Liver (tissue), 8 donors: ENCODE measurements at regions not wholly inside any gene's neighbourhood (a gene's known extent, or its start where the extent isn't known, plus 50 kb on each side); places are given as distances from the start of the nearest gene placed in this dataset.

Experiments used
- DNase-seq: peaks from one replicate; pipeline ENCODE4 v3.0.0-alpha.2; 2017; ENCODE audit warnings: low spot score
- H3K27ac ChIP-seq, 2 donors: one replicate each; pipeline ENCODE4 v1.7.0; 2013; ENCODE audit warnings: inconsistent platforms in 2 of 2, low read length in 2 of 2, control low read depth in 1 of 2, low read depth in 1 of 2, mild to moderate bottlenecking in 1 of 2
- H3K27me3 ChIP-seq, 4 donors: one replicate each; pipeline versions ENCODE4 v1.6.1 to v1.7.0; 2013; ENCODE audit warnings: low read length in 3 of 4, inconsistent platforms in 1 of 4, mild to moderate bottlenecking in 1 of 4, moderate library complexity in 1 of 4; ENCODE audit not compliant: control insufficient read depth in 4 of 4, insufficient read depth in 4 of 4
- H3K36me3 ChIP-seq, 4 donors: one replicate each; pipeline versions ENCODE4 v1.6.1 to v1.7.0; 2013; ENCODE audit warnings: low read length in 3 of 4, mild to moderate bottlenecking in 3 of 4, low read depth in 1 of 4, moderate library complexity in 1 of 4; ENCODE audit not compliant: control insufficient read depth in 4 of 4, insufficient read depth in 3 of 4
- H3K4me1 ChIP-seq, 4 donors: one replicate each; pipeline versions ENCODE4 v1.6.1 to v1.7.0; 2013; ENCODE audit warnings: low read length in 3 of 4, mild to moderate bottlenecking in 3 of 4, moderate library complexity in 1 of 4; ENCODE audit not compliant: control insufficient read depth in 4 of 4, insufficient read depth in 4 of 4
- H3K4me3 ChIP-seq, 3 donors: one replicate each; pipeline versions ENCODE4 v1.6.1 to v1.7.0; 2013; ENCODE audit warnings: low read length in 3 of 3, control low read depth in 1 of 3, low read depth in 1 of 3, mild to moderate bottlenecking in 1 of 3
- H3K9ac ChIP-seq, 2 donors: one replicate each; pipeline ENCODE4 v1.7.0; 2013; ENCODE audit warnings: low read length in 2 of 2, mild to moderate bottlenecking in 2 of 2, moderate library complexity in 2 of 2, control low read depth in 1 of 2, low read depth in 1 of 2
- H3K9me3 ChIP-seq, 4 donors: one replicate each; pipeline versions ENCODE4 v1.6.1 to v1.7.0; 2013; ENCODE audit warnings: low read length in 3 of 4; ENCODE audit not compliant: control insufficient read depth in 4 of 4
- EGR1 ChIP-seq, 2 donors: IDR thresholded peaks; 2 replicates each; pipeline ENCODE4 v1.6.1; 2016 to 2018; ENCODE audit warnings: antibody characterized with exemption in 2 of 2, low read depth in 2 of 2
- FOXA1 ChIP-seq: IDR thresholded peaks from 2 replicates; pipeline ENCODE4 v1.6.1; 2016; ENCODE audit warnings: antibody characterized with exemption
- FOXA2 ChIP-seq: IDR thresholded peaks from 2 replicates; pipeline ENCODE4 v1.6.1; 2016; ENCODE audit warnings: antibody characterized with exemption
- GABPA ChIP-seq, 2 donors: IDR thresholded peaks in 1 of 2; conservative IDR thresholded peaks in 1 of 2; 2 replicates each; pipeline ENCODE4 v1.6.1; 2016; ENCODE audit warnings: antibody characterized with exemption in 2 of 2, mild to moderate bottlenecking in 1 of 2, moderate library complexity in 1 of 2
- HNF4A ChIP-seq, 2 donors: conservative IDR thresholded peaks; 2 replicates each; pipeline ENCODE4 v1.6.1; 2016; ENCODE audit warnings: antibody characterized with exemption in 2 of 2, mild to moderate bottlenecking in 2 of 2
- HNF4G ChIP-seq: IDR thresholded peaks from 2 replicates; pipeline ENCODE4 v1.6.1; 2016; ENCODE audit warnings: antibody characterized with exemption
- JUND ChIP-seq, 2 donors: IDR thresholded peaks; 2 replicates each; pipeline ENCODE4 v1.6.1; 2016; ENCODE audit warnings: antibody characterized with exemption in 2 of 2
- NR2F2 ChIP-seq: IDR thresholded peaks from 2 replicates; pipeline ENCODE4 v1.6.1; 2016; ENCODE audit warnings: antibody characterized with exemption
- RAD21 ChIP-seq, 2 donors: IDR thresholded peaks; 2 replicates each; pipeline ENCODE4 v1.6.1; 2016; ENCODE audit warnings: antibody characterized with exemption in 2 of 2, mild to moderate bottlenecking in 2 of 2
- RXRA ChIP-seq, 2 donors: IDR thresholded peaks; 2 replicates each; pipeline ENCODE4 v1.6.1; 2017 to 2018; ENCODE audit warnings: antibody characterized with exemption in 2 of 2, mild to moderate bottlenecking in 1 of 2
- SP1 ChIP-seq: IDR thresholded peaks from 2 replicates; pipeline ENCODE4 v1.6.1; 2018; ENCODE audit warnings: antibody characterized with exemption, mild to moderate bottlenecking
- TAF1 ChIP-seq: conservative IDR thresholded peaks from 2 replicates; pipeline ENCODE4 v1.6.1; 2016; ENCODE audit warnings: antibody characterized with exemption, mild to moderate bottlenecking
- YY1 ChIP-seq: IDR thresholded peaks from 2 replicates; pipeline ENCODE4 v1.6.1; 2016; ENCODE audit warnings: antibody characterized with exemption, mild to moderate bottlenecking
- WGBS: extraction: QIAGEN DNeasy Blood & Tissue Kit; methylation state at CpG from one replicate; pipeline ENCODE4 v1.1.7; 2013; 5-methylcytosine and 5-hydroxymethylcytosine counted together
- TF ChIP-seq, protein P1 (sequence below): IDR thresholded peaks from 2 replicates; pipeline ENCODE4 v1.6.1; 2016; ENCODE audit warnings: antibody characterized with exemption, mild to moderate bottlenecking
- TF ChIP-seq, protein P2 (sequence below): IDR thresholded peaks from 2 replicates; pipeline ENCODE4 v1.6.1; 2016; ENCODE audit warnings: antibody characterized with exemption
- TF ChIP-seq, protein P3 (sequence below): IDR thresholded peaks from 2 replicates; pipeline ENCODE4 v1.6.1; 2016; ENCODE audit warnings: antibody characterized with exemption
- TF ChIP-seq, protein P4 (sequence below): IDR thresholded peaks from 2 replicates; pipeline ENCODE4 v1.6.1; 2016; ENCODE audit warnings: antibody characterized with exemption
- TF ChIP-seq, protein P5 (sequence below): fragments of 150-350 bp; IDR thresholded peaks from 2 replicates; pipeline ENCODE4 v1.5.1; 2017; ENCODE audit warnings: improper control_type of control experiment, low read depth, low read length; ENCODE audit not compliant: missing input control
- donor health status: healthy.
- donor health status: healthy.
- donor health status: healthy.
- donor health status: healthy.
- donor health status: healthy.

DNA sequence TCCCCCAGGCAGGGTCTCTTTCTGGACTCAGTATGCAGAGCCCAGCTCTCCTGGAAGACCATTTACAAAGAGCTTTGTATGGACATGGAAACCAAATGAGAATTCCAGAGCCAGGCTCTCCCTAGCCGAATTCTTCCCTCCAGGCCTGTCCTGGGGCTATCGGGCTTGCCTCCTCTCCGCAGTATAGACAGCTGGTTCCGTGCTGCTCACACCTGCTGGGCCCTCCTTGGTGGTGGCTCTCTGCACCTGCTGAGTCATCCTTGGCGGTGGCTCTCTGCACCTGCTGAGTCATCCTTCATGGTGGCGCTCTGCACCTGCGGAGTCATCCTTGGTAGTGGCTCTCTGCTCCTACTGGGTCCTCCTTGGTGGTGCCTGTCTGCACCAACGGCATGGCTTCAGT lies 743.5 kb downstream of the BRD1 start:
- Histone ChIP-seq H3K9ac (no peak overlapping the region), H3K9me3 (no peaks in the 10 kb centered on the region), H3K27me3 (peaks cover 0 to 3% (median under 1%) of the 10 kb centered on the region in 4 donors), H3K36me3 (no peaks in the 10 kb centered on the region), H3K27ac (no peak overlapping the region), H3K4me3 (no peak overlapping the region), H3K4me1 (no peaks in the 10 kb centered on the region)
- DNase-seq = no peak
- WGBS = 76% methylated on average over 8 of the region's 8 CpGs
- TF ChIP-seq, protein P1, sequence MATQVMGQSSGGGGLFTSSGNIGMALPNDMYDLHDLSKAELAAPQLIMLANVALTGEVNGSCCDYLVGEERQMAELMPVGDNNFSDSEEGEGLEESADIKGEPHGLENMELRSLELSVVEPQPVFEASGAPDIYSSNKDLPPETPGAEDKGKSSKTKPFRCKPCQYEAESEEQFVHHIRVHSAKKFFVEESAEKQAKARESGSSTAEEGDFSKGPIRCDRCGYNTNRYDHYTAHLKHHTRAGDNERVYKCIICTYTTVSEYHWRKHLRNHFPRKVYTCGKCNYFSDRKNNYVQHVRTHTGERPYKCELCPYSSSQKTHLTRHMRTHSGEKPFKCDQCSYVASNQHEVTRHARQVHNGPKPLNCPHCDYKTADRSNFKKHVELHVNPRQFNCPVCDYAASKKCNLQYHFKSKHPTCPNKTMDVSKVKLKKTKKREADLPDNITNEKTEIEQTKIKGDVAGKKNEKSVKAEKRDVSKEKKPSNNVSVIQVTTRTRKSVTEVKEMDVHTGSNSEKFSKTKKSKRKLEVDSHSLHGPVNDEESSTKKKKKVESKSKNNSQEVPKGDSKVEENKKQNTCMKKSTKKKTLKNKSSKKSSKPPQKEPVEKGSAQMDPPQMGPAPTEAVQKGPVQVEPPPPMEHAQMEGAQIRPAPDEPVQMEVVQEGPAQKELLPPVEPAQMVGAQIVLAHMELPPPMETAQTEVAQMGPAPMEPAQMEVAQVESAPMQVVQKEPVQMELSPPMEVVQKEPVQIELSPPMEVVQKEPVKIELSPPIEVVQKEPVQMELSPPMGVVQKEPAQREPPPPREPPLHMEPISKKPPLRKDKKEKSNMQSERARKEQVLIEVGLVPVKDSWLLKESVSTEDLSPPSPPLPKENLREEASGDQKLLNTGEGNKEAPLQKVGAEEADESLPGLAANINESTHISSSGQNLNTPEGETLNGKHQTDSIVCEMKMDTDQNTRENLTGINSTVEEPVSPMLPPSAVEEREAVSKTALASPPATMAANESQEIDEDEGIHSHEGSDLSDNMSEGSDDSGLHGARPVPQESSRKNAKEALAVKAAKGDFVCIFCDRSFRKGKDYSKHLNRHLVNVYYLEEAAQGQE = no peak
- TF ChIP-seq, protein P2, sequence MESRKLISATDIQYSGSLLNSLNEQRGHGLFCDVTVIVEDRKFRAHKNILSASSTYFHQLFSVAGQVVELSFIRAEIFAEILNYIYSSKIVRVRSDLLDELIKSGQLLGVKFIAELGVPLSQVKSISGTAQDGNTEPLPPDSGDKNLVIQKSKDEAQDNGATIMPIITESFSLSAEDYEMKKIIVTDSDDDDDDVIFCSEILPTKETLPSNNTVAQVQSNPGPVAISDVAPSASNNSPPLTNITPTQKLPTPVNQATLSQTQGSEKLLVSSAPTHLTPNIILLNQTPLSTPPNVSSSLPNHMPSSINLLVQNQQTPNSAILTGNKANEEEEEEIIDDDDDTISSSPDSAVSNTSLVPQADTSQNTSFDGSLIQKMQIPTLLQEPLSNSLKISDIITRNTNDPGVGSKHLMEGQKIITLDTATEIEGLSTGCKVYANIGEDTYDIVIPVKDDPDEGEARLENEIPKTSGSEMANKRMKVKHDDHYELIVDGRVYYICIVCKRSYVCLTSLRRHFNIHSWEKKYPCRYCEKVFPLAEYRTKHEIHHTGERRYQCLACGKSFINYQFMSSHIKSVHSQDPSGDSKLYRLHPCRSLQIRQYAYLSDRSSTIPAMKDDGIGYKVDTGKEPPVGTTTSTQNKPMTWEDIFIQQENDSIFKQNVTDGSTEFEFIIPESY = no peak

DNA sequence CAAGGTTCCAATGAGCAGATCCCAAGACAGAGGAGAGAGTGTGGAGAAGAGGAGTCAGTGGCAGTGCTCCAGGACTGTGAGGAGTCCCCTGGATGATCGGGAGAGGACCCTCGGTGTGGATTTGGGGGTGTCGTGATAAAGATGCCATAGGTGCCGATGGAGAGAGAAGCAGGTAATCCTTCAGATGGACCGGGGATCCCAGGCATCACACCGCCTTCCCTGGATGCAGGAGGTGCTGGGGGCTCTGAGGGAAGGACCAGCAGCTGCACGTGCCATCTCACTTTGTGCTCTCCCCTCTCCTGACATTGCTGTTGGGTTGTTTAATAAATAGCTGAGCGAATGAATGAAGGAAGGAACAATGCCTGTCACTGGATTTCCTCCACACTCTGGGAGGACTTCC lies 744.1 kb downstream of the BRD1 start:
- 79% methylated on average over 8 of the region's 8 CpGs for WGBS
- H3K9ac ChIP-seq = no peak overlapping the region
- H3K27ac ChIP-seq = no peak overlapping the region
- no peaks in the 10 kb centered on the region for H3K9me3 ChIP-seq
- H3K4me3 ChIP-seq = no peak overlapping the region
- DNase-seq = no peak
- no peaks in the 10 kb centered on the region for H3K36me3 ChIP-seq
- TF ChIP-seq RAD21 (IDR thresholded peaks at IDR 0.05) (no peak), TAF1 (no peak), FOXA1 (no peak), SP1 (no peak), NR2F2 (no peak), EGR1 (IDR thresholded peaks at IDR 0.05; ENCODE audit: low read depth in 2 of 2) (no peak), HNF4G (no peak), GABPA (IDR thresholded peaks at IDR 0.05 in 1 of 2, conservative IDR thresholded peaks at IDR 0.05 in 1 of 2) (no peak), HNF4A (conservative IDR thresholded peaks at IDR 0.05) (no peak), JUND (IDR thresholded peaks at IDR 0.05) (no peak), FOXA2 (no peak), RXRA (IDR thresholded peaks at IDR 0.05) (no peak), YY1 (no peak)
- TF ChIP-seq, protein P3, sequence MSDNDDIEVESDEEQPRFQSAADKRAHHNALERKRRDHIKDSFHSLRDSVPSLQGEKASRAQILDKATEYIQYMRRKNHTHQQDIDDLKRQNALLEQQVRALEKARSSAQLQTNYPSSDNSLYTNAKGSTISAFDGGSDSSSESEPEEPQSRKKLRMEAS = no peak
- TF ChIP-seq, protein P2 = no peak
- TF ChIP-seq, protein P1 = no peak
- TF ChIP-seq, protein P4, sequence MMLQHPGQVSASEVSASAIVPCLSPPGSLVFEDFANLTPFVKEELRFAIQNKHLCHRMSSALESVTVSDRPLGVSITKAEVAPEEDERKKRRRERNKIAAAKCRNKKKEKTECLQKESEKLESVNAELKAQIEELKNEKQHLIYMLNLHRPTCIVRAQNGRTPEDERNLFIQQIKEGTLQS = no peak
- TF ChIP-seq, protein P5, sequence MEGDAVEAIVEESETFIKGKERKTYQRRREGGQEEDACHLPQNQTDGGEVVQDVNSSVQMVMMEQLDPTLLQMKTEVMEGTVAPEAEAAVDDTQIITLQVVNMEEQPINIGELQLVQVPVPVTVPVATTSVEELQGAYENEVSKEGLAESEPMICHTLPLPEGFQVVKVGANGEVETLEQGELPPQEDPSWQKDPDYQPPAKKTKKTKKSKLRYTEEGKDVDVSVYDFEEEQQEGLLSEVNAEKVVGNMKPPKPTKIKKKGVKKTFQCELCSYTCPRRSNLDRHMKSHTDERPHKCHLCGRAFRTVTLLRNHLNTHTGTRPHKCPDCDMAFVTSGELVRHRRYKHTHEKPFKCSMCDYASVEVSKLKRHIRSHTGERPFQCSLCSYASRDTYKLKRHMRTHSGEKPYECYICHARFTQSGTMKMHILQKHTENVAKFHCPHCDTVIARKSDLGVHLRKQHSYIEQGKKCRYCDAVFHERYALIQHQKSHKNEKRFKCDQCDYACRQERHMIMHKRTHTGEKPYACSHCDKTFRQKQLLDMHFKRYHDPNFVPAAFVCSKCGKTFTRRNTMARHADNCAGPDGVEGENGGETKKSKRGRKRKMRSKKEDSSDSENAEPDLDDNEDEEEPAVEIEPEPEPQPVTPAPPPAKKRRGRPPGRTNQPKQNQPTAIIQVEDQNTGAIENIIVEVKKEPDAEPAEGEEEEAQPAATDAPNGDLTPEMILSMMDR = no peak
- H3K27me3 ChIP-seq = peaks cover 0 to 3% (median under 1%) of the 10 kb centered on the region in 4 donors
- no peaks in the 10 kb centered on the region for H3K4me1 ChIP-seq
